ENCODE measurements at regions not wholly inside any gene's neighbourhood (a gene's known extent, or its start where the extent isn't known, plus 50 kb on each side); places are given as distances from the start of the nearest gene placed in this dataset.

DNA sequence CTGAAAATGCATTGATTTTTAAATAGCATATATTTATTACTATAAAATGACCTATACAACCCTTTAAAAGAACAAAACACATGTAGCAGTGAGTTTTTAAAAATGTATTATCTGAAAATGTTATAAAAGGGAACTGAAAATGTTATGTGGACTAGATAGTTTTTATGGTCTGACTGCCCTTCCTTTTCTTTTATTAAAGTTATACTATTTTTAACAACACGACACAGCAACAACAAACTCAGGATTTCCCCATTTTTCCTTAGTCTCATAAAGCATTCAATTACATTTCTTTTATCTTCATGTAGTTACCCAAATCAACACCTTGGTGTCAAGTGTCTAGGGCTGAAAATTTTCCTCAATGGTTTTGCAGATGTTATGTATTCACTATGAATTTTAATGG, 132.8 kb upstream of the TMEFF2 start:
- TF ChIP-seq POLR2AphosphoS5 (IDR thresholded peaks at IDR 0.05): no peak
- TF ChIP-seq, protein P1, sequence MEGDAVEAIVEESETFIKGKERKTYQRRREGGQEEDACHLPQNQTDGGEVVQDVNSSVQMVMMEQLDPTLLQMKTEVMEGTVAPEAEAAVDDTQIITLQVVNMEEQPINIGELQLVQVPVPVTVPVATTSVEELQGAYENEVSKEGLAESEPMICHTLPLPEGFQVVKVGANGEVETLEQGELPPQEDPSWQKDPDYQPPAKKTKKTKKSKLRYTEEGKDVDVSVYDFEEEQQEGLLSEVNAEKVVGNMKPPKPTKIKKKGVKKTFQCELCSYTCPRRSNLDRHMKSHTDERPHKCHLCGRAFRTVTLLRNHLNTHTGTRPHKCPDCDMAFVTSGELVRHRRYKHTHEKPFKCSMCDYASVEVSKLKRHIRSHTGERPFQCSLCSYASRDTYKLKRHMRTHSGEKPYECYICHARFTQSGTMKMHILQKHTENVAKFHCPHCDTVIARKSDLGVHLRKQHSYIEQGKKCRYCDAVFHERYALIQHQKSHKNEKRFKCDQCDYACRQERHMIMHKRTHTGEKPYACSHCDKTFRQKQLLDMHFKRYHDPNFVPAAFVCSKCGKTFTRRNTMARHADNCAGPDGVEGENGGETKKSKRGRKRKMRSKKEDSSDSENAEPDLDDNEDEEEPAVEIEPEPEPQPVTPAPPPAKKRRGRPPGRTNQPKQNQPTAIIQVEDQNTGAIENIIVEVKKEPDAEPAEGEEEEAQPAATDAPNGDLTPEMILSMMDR (IDR thresholded peaks at IDR 0.05 in 8 of 11, conservative IDR thresholded peaks at IDR 0.05 in 3 of 11): no peak
- no peak for TF ChIP-seq POLR2A (IDR thresholded peaks at IDR 0.05)

All from spleen (tissue), 7 donors.